Heart right ventricle (tissue), 16 donors: ENCODE measurements at regions not wholly inside any gene's neighbourhood (a gene's known extent, or its start where the extent isn't known, plus 50 kb on each side); places are given as distances from the start of the nearest gene placed in this dataset.

Experiments
- ATAC-seq, 8 donors: fragments of 200-7000 bp; cut with Tn5 transposase; one replicate each; pipeline ENCODE4 v1.9.1; 2020; ENCODE audit warnings: mild to moderate bottlenecking in 8 of 8, moderate library complexity in 8 of 8, moderate number of reproducible peaks in 1 of 8
- DNase-seq, 2 donors: peaks; one replicate each; pipeline ENCODE4 v3.0.0-alpha.2; 2020
- H3K27ac ChIP-seq, 10 donors: fragments of 200-600 bp; sonication (generic) in 2 of 10; one replicate each; pipeline versions ENCODE4 v1.5.0 to v1.8.0; 2020 to 2022; ENCODE audit warnings: mild to moderate bottlenecking in 3 of 10
- H3K27me3 ChIP-seq, 7 donors: fragments of 200-600 bp; one replicate each; pipeline ENCODE4 v1.8.0; 2021 to 2022; ENCODE audit warnings: mild to moderate bottlenecking in 2 of 7
- H3K36me3 ChIP-seq, 9 donors: fragments of 200-600 bp; sonication (generic) in 1 of 9; one replicate each; pipeline versions ENCODE4 v1.5.0 to v1.8.0; 2020 to 2022; ENCODE audit warnings: mild to moderate bottlenecking in 2 of 9
- H3K4me1 ChIP-seq, 9 donors: fragments of 200-600 bp; sonication (generic) in 1 of 9; one replicate each; pipeline versions ENCODE4 v1.5.0 to v1.8.0; 2020 to 2022; ENCODE audit warnings: mild to moderate bottlenecking in 4 of 9
- H3K4me3 ChIP-seq, 10 donors: fragments of 200-600 bp; sonication (generic) in 2 of 10; one replicate each; pipeline versions ENCODE4 v1.5.0 to v1.8.0; 2020 to 2022; ENCODE audit warnings: mild to moderate bottlenecking in 7 of 10, moderate library complexity in 2 of 10
- H3K9me3 ChIP-seq, 11 donors: fragments of 200-600 bp in 10 of 11; sonication (generic) in 2 of 11; one replicate each; pipeline versions ENCODE4 v1.5.0 to v1.8.0; 2013 to 2022; ENCODE audit warnings: mild to moderate bottlenecking in 2 of 11, control low read depth in 1 of 11, moderate library complexity in 1 of 11
- WGBS, 2 donors: extraction: QIAGEN DNeasy Blood & Tissue Kit; methylation state at CpG; one replicate each; pipeline ENCODE4 v1.1.7; 2013; ENCODE audit warnings: inconsistent platforms in 1 of 2; 5-methylcytosine and 5-hydroxymethylcytosine counted together
- intact Hi-C, 10 donors: fragments of 100-400 bp; cut with DNase I; formaldehyde crosslinking; loops; one replicate each; pipeline versions ENCODE4 v1.11.1 to v1.14.2; 2022
- TF ChIP-seq, protein P1 (sequence below), 9 donors: fragments of 200-600 bp; sonication (generic) in 2 of 9; IDR thresholded peaks; one replicate each; pipeline versions ENCODE4 v1.5.0 to v1.8.0; 2021 to 2022; ENCODE audit warnings: antibody characterized with exemption in 9 of 9, mild to moderate bottlenecking in 5 of 9, moderate library complexity in 1 of 9
- donor health status: Arrhythmogenic right ventricular cardiomyopathy.
- donor health status: ischemic (EF 13 %, LVEDD 7.1; RV severe dilation, severe dysfunction).
- donor health status: healthy with polysubstance abuse.
- donor health status: DM: no; HTN: yes; CAD: no.
- donor health status: DM: no; HTN: no; CAD: no.
- donor health status: ischemic (EF 25% LVEDD 6.9; RV normal size, moderate dysfunction).
- donor health status: ischemic (EF 25% LVEDD 5.7; RV mildly dilated, moderate dysfunction).
- donor health status: healthy.
- donor health status: DM: yes; HTN: yes; CAD: no.
- donor health status: Ischemic cardiomyopathy.
- donor health status: ischemic (EF 35%, LVEDD 5.7; RV mildly dilated, moderate dysfunction).
- donor health status: nonischemic (EF 11% LVEDD 7.7; RV severe dilation, severe dysfunction).
- donor health status: DM: yes; HTN: yes; CAD: no.
- donor health status: PGD.
- donor health status: ischemic (EF 29% LVEDD 5.4; RV normal size, mild dysfunction).
- donor health status: nonischemic (EF 23%, LVEDD 6.1; RV moderate dilation, normal function).

DNA sequence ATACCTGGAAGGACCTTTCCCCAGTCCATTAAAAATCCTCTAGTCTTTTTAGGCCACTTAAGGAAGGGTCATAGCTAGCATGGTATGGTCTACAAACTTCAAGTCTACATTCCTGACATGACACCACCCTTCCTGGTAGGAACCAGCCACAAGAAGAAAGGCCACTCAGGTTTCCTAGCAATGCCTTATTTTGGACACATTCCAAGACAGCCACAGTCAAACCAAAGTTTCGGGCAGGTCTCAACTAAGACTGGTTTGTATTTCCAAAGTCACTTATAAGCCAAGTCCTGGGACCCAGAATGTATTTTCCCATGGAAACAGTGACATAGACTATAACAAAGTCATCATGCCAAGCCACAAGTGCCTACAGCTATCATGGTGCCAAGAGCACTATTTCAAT lies 50.6 kb upstream of the SLC44A3 start:
- peaks cover 0 to 21% (median 0%) of the 10 kb centered on the region in 9 donors for H3K4me1 ChIP-seq

DNA sequence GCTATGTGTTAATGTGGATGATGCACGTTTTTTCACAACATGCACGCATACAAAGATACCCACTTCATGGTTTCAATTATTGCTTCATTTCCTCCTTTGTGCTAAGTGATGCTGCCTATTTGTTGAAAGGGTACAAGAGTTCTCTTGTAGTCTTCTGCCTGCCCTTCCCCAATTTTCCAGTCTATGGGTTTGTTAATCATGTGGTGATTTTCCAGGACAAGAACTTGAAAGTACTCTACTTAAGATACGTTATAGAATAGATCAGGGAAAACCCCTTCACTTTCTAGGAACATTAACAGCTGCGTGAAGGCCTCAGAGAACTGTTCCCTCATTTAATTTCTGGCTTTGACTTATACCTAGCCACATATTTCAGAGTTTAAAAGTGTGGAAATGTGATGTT lies 52.1 kb upstream of the SLC44A3 start:
- H3K27me3 ChIP-seq: no peaks in the 10 kb centered on the region
- peaks cover 0 to 23% (median 0%) of the 10 kb centered on the region in 11 donors for H3K9me3 ChIP-seq
- TF ChIP-seq, protein P1, sequence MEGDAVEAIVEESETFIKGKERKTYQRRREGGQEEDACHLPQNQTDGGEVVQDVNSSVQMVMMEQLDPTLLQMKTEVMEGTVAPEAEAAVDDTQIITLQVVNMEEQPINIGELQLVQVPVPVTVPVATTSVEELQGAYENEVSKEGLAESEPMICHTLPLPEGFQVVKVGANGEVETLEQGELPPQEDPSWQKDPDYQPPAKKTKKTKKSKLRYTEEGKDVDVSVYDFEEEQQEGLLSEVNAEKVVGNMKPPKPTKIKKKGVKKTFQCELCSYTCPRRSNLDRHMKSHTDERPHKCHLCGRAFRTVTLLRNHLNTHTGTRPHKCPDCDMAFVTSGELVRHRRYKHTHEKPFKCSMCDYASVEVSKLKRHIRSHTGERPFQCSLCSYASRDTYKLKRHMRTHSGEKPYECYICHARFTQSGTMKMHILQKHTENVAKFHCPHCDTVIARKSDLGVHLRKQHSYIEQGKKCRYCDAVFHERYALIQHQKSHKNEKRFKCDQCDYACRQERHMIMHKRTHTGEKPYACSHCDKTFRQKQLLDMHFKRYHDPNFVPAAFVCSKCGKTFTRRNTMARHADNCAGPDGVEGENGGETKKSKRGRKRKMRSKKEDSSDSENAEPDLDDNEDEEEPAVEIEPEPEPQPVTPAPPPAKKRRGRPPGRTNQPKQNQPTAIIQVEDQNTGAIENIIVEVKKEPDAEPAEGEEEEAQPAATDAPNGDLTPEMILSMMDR (IDR thresholded peaks at IDR 0.05): no peak
- intact Hi-C loops: no loop called here
- H3K27ac ChIP-seq: no peak overlapping the region
- H3K4me3 ChIP-seq: no peak overlapping the region
- DNase-seq: no peak
- no peaks in the 10 kb centered on the region for H3K36me3 ChIP-seq
- ATAC-seq: no peak
- peaks cover 0 to 11% (median 0%) of the 10 kb centered on the region in 9 donors for H3K4me1 ChIP-seq
- WGBS, 2 donors: 79 to 84% methylated on average over 4 of the region's 4 CpGs

More for the DNA sequence above, 50.6 kb upstream of the SLC44A3 start:
- no peaks in the 10 kb centered on the region for H3K36me3 ChIP-seq
- no peak overlapping the region for H3K4me3 ChIP-seq
- TF ChIP-seq, protein P1 (IDR thresholded peaks at IDR 0.05): no peak
- no peak for ATAC-seq
- no peak for DNase-seq
- H3K27me3 ChIP-seq: no peaks in the 10 kb centered on the region
- intact Hi-C loops: no loop called here
- whole genome bisulfite sequencing, 2 donors: 0 to 2% methylated on average over 1 of the region's 1 CpG
- H3K9me3 ChIP-seq: peaks cover 0 to 12% (median 0%) of the 10 kb centered on the region in 11 donors
- H3K27ac ChIP-seq: no peak overlapping the region

DNA sequence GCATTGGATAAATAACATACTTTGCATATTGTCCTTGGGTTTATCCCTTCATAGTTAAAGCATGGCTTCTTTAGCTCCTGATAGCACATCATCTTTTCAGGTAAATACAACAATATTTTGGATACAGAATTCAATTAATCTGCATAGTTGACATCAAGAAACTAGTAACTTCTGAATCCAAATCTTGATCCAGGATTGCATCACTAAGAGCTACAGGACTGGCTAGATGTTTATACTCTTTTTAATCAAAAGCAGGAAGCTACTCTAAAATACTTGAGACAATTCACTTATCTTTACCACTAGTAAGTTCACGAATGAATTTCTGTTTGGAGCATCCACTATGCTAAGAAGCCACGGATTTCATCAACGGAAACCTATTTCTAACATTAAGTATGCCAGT lies 54.2 kb upstream of the SLC44A3 start:
- 87 to 89% methylated on average over 3 of the region's 3 CpGs for WGBS, 2 donors
- ATAC-seq (no peak), DNase-seq (no peak)
- TF ChIP-seq, protein P1 (IDR thresholded peaks at IDR 0.05): no peak
- peaks cover 0 to 23% (median 0%) of the 10 kb centered on the region in 11 donors for H3K9me3 ChIP-seq
- no peak overlapping the region for H3K4me3 ChIP-seq
- intact Hi-C loops: no loop called here
- H3K27me3 ChIP-seq: no peaks in the 10 kb centered on the region
- peaks cover 0 to 7% (median 0%) of the 10 kb centered on the region in 9 donors for H3K4me1 ChIP-seq
- no peak overlapping the region for H3K27ac ChIP-seq
- H3K36me3 ChIP-seq: no peaks in the 10 kb centered on the region

DNA sequence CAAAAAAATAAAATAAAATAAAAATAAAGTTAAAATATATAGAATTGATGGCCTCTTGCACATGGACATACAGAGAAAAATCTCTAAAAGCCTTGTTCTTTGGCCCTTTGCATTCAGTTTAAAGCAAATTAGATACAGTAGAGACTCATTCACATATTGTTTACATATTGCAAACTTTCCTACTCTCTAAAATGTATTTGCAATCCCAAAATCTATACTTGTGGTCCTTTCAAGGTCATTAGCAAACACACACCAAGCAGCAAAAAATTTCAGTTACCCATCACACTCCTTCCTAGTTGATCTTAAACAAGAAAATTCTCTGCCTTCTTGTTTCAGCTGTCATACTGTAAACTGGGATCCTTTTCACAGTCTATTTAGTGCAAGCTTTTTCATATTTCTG lies 61.0 kb upstream of the SLC44A3 start:
- Histone ChIP-seq H3K4me1 (peaks cover 0 to 39% (median 22%) of the 10 kb centered on the region in 9 donors), H3K36me3 (no peaks in the 10 kb centered on the region), H3K4me3 (no peak overlapping the region), H3K27me3 (no peaks in the 10 kb centered on the region), H3K9me3 (peaks cover 0 to 16% (median 0%) of the 10 kb centered on the region in 11 donors), H3K27ac (no peak overlapping the region)
- intact Hi-C loops: loop anchor here in 2 of 10 donors (5.0 kb wide), 2 partner anchors 33 to 38 kb away; no protein-coding TSS in a partner anchor
- DNase-seq (no peak), ATAC-seq (no peak)
- TF ChIP-seq, protein P1 (IDR thresholded peaks at IDR 0.05): no peak
